ENCODE measurements at regions not wholly inside any gene's neighbourhood (a gene's known extent, or its start where the extent isn't known, plus 50 kb on each side); places are given as distances from the start of the nearest gene placed in this dataset.
A peak's percentile ranks its signal among the peaks of the same experiment; 100 is the strongest.
"Not testable (repeated sequence)": the region's sequence is repeated elsewhere in the genome, so short reads cannot be mapped to it uniquely, and the experiment has no call there.

DNA sequence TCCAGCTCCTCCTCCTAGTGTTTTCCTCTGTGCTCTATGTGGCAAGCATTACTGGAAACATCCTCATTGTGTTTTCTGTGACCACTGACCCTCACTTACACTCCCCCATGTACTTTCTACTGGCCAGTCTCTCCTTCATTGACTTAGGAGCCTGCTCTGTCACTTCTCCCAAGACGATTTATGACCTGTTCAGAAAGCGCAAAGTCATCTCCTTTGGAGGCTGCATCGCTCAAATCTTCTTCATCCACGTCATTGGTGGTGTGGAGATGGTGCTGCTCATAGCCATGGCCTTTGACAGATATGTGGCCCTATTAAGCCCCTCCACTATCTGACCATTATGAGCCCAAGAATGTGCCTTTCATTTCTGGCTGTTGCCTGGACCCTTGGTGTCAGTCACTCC, 64.0 kb downstream of the OR4F15 start:
- ATAC-seq; H3K4me1 ChIP-seq; H3K27me3 ChIP-seq; H3K9me3 ChIP-seq; intact Hi-C loops (cut with DNase I); DNase-seq; H3K27ac ChIP-seq; H3K4me3 ChIP-seq; H3K36me3 ChIP-seq: not testable (repeated sequence)
- 66 to 67% methylated on average over 4 of the region's 4 CpGs for WGBS, 2 donors

DNA sequence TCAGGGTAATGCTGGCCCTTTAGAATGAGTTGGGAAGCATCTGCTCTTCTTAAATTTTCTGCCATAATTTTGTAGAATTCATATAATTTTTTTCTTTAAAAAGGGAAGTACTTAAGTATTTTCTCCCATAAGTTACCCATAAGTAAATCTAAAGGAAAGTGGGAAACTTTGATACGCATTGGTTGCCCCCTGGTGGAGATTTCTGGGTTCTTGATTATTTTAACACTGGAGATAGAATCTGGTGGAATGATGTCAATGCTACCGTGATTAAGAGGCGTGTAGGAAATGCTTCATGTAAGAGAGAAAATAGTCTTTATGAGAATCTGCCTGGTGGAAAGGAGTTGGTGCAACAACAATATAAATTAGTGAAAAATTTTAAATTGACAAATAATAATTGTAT, 65.6 kb downstream of the OR4F15 start:
- H3K27ac ChIP-seq; ATAC-seq; H3K4me1 ChIP-seq; DNase-seq; H3K4me3 ChIP-seq; intact Hi-C loops (cut with DNase I); H3K36me3 ChIP-seq; H3K9me3 ChIP-seq; H3K27me3 ChIP-seq: not testable (repeated sequence)
- 0 to 20% methylated on average over 2 to 3 of the region's 3 CpGs for WGBS, 2 donors
- TF ChIP-seq, protein P1, sequence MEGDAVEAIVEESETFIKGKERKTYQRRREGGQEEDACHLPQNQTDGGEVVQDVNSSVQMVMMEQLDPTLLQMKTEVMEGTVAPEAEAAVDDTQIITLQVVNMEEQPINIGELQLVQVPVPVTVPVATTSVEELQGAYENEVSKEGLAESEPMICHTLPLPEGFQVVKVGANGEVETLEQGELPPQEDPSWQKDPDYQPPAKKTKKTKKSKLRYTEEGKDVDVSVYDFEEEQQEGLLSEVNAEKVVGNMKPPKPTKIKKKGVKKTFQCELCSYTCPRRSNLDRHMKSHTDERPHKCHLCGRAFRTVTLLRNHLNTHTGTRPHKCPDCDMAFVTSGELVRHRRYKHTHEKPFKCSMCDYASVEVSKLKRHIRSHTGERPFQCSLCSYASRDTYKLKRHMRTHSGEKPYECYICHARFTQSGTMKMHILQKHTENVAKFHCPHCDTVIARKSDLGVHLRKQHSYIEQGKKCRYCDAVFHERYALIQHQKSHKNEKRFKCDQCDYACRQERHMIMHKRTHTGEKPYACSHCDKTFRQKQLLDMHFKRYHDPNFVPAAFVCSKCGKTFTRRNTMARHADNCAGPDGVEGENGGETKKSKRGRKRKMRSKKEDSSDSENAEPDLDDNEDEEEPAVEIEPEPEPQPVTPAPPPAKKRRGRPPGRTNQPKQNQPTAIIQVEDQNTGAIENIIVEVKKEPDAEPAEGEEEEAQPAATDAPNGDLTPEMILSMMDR (IDR thresholded peaks at IDR 0.05), result peak in 6 of 9 donors; percentile 5 to 42 (median 32)

DNA sequence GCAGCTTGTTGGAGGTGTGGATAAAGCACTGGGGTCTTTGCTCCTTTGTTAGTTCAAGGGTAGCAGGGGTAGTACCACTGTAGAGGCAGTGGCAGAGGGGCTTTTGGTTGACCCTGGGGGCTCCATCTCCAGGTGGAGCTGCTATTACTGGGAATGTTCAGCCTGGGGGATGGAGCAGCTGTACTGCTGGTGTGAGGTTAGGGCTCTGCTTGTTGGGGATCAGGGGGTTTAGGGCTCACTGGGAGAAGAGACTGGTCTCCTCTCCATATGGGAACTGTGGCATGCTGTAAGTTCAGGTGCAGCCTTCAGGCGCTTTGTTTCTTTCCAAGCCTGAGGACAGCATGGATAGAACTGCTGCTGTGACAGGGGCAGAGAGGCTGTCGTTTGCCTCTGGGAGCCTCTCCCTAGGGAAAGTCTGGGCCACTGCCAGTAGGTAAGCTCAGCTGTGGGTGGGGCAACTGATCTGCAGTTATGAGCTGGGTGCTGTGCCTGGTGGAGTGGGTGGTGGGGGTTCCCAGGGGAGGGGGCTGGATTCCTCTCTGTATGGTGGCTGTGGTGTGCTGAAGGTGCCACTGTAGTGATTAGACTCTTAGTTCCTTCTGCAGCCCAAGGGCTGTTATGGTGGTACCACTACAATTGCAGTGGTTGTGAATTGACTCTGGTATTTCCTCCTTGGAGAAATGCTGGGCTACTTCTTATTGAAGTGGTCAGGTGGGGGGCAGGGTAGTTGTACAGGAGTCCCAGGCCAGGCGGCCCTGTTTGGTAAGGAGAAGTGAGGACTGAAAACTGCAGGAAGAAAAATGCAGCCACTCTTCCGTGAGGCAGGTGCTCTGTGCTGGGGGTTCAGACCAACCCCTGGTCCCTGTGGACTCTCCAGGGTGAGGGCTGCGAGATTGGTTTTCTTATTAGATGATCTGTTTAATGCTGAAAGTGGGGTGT, 100.6 kb downstream of the OR4F15 start:
- 77 to 86% methylated on average over 1 to 3 of the region's 5 CpGs for WGBS, 2 donors
- DNase-seq; H3K4me3 ChIP-seq; H3K27ac ChIP-seq; intact Hi-C loops (cut with DNase I); H3K36me3 ChIP-seq; ATAC-seq; H3K4me1 ChIP-seq; H3K27me3 ChIP-seq; H3K9me3 ChIP-seq: not testable (repeated sequence)

- H3K4me1 ChIP-seq; DNase-seq; ATAC-seq; intact Hi-C loops (cut with DNase I); H3K27me3 ChIP-seq; H3K36me3 ChIP-seq; H3K4me3 ChIP-seq; H3K27ac ChIP-seq; H3K9me3 ChIP-seq: not testable (repeated sequence)
- WGBS, 2 donors, result 0% methylated on average over 1 of the region's 2 CpGs; no CpG with 5 or more reads in 1 of the 2 donors
These were observed 112.6 kb downstream of the OR4F15 start for GRCh38 chr15:101924554-101924953.

DNA sequence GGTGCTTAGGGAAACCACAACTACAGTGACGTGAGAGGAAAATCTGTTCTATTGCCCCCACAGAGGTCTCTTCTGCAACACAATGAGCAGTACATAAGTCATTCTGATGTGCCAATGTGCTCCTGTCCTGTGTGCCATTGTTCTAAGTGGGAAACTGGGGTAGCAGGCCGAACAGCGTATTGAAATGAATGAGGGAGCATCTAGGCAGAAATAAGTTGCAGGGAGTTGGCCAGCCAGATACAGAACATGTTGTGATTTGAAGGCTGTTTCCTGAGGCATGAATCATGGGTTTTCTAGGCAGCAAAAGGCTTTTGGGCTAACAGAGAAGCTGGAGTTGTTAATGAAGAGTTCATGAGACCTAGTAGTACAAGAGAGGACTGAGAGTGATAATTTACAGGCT, 122.5 kb downstream of the OR4F15 start:
- WGBS, 2 donors, result no CpG with 5 or more reads among the region's 3 CpGs
- ATAC-seq; H3K27ac ChIP-seq; DNase-seq; H3K27me3 ChIP-seq; H3K4me1 ChIP-seq; H3K4me3 ChIP-seq; H3K9me3 ChIP-seq; H3K36me3 ChIP-seq; intact Hi-C loops (cut with DNase I): not testable (repeated sequence)

- DNase-seq; H3K4me3 ChIP-seq; H3K36me3 ChIP-seq; intact Hi-C loops (cut with DNase I); ATAC-seq; H3K9me3 ChIP-seq; H3K27ac ChIP-seq; H3K27me3 ChIP-seq; H3K4me1 ChIP-seq: not testable (repeated sequence)
- WGBS, 2 donors, result no CpG with 5 or more reads among the region's 1 CpG
These were observed 125.4 kb downstream of the OR4F15 start for GRCh38 chr15:101937362-101937761.

DNA sequence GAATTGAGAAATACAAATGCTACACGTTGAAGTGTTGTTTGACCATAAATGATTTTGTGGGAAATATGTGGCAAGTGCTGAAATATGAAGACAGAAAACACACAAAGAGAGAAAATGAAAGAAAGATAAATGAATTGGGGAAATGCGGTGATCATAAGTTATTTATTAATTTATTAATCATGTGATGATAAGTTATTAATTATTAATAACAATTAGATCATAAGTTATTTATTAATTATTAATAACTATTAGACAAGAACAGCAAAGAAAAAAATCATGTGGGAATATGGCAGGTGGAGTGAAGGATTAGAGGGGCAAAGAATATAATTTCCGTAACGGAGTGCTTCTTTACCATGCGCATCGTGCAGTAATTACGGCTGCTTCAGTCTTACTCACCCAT, 126.6 kb downstream of the OR4F15 start:
- H3K4me3 ChIP-seq; ATAC-seq; H3K27ac ChIP-seq; intact Hi-C loops (cut with DNase I); H3K4me1 ChIP-seq; H3K27me3 ChIP-seq; H3K36me3 ChIP-seq; H3K9me3 ChIP-seq; DNase-seq: not testable (repeated sequence)
- 94 to 95% methylated on average over 4 to 5 of the region's 7 CpGs for WGBS, 2 donors

DNA sequence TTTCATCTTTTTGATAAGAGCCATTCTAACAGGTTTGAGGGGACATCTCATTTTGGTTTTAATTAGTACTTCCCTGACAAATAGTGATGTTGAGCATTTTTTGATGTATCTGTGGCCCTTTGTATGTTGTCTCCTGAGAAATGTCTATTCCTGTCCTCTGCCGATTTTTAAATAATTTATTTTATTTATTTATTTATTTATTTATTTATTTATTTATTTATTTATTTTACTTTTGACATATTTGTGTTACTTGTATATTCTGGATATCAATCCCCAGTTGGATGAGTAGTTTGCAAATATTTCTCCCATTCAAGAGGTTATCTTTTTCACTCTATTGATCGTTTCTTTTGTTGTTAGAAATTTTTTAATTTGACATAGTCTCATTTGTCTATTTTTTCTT, 133.9 kb downstream of the OR4F15 start:
- 81 to 82% methylated on average over 2 of the region's 2 CpGs for WGBS, 2 donors
- intact Hi-C loops (cut with DNase I); H3K27ac ChIP-seq; ATAC-seq; H3K9me3 ChIP-seq; DNase-seq; H3K4me3 ChIP-seq; H3K4me1 ChIP-seq; H3K36me3 ChIP-seq: not testable (repeated sequence)
- H3K27me3 ChIP-seq, result peaks cover 0 to 21% (median 4%) of the 10 kb centered on the region in 7 donors

DNA sequence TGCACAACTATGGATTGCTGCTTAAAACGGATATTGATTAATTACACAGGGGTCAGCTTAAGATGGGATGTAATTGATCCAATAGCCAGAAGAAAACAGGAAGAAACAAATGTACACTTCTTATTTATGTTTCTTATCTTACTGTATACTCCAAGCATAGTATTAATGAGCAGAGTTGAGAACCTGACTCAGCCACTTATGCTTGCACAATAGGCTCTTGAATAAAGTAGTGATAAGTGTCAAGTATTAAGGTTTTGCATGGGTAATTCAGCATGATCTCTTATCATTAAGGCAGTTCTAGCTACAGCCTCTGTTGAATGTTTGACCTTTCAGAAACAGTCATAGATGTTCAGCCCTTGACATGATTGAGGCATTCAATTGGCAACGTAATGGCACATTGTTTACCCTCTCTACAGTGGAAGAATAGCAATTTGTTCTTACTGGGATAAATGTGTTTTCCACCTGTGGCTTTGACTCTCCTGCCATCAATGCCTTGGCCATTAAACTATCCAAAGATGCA, 136.5 kb downstream of the OR4F15 start:
- H3K4me1 ChIP-seq; DNase-seq; H3K27ac ChIP-seq; H3K9me3 ChIP-seq; H3K36me3 ChIP-seq; intact Hi-C loops (cut with DNase I); H3K4me3 ChIP-seq: not testable (repeated sequence)
- peaks cover 0 to 21% (median 4%) of the 10 kb centered on the region in 7 donors for H3K27me3 ChIP-seq
- 20 to 46% methylated on average over 1 of the region's 2 CpGs for WGBS, 2 donors
- peak in 1 of 8 donors; percentile 22 for ATAC-seq

GRCh38 chr15:101949380-101950065, 137.5 kb downstream of the OR4F15 start:
- H3K36me3 ChIP-seq; intact Hi-C loops (cut with DNase I); ATAC-seq; H3K27ac ChIP-seq; H3K9me3 ChIP-seq; H3K4me1 ChIP-seq; DNase-seq; H3K4me3 ChIP-seq: not testable (repeated sequence)
- WGBS, 2 donors, result 88% methylated on average over 1 of the region's 1 CpG
- H3K27me3 ChIP-seq, result peaks cover 0 to 25% (median 4%) of the 10 kb centered on the region in 7 donors
